Epithelial cell of prostate (primary cell): ENCODE measurements at regions not wholly inside any gene's neighbourhood (a gene's known extent, or its start where the extent isn't known, plus 50 kb on each side); places are given as distances from the start of the nearest gene placed in this dataset.
"Not testable (repeated sequence)": the region's sequence is repeated elsewhere in the genome, so short reads cannot be mapped to it uniquely, and the experiment has no call there.

Source experiments
- DNase-seq: peaks from one replicate; pipeline ENCODE4 v3.0.0-alpha.2; 2011; ENCODE audit warnings: low read depth, low spot score
- H3K27ac ChIP-seq: fragments of 450-650 bp; 2 replicates; pipeline ENCODE4 v1.5.1; 2017; ENCODE audit warnings: mild to moderate bottlenecking

DNA sequence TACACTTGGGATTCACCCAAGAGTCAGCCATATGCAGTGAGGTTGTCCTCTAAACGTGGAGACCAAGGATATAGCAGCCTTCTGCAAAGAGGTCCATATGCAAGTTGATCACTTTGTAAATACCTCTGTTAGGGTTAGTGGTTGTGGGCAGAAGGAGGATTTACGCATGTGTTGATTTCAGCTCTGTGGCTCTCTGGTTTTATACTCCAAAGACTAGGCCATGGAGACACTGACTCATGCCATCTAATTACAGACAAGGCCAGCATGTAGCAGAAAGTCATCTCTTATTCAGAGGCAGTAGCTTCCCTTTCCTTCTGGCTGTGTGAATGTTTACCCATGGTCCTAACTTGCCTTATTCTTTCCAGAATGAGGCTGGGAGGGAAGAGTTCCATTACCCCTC is 140.9 kb upstream of the GOLGA6L4 start:
- not testable (repeated sequence) for DNase-seq, H3K27ac ChIP-seq

DNA sequence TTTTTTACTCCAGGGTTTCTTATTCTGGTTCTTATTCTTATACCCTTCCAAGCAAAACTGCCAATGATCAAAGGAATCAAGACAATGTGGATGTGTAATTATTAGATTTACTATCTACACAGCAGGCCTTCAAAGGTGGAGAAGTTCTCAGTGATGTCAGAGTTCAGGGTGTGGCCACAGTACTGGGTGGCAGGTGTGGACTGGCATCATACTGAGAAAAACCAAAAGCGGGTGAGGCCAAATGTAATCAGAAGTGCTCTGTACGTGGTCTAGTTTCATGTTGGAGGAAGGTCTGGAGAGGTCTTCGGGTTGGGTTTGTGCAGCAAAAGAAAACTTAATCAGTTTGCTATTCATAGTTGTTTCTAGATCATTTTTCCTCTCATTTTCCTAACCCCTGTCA is 138.5 kb upstream of the GOLGA6L4 start:
- H3K27ac ChIP-seq, DNase-seq: not testable (repeated sequence)

- DNase-seq, result no peak
Observed at GRCh38 chr15:84098604-84099003, 137.0 kb upstream of the GOLGA6L4 start.

GRCh38 chr15:84099181-84099580 is 136.4 kb upstream of the GOLGA6L4 start:
- DNase-seq, result no peak
- no peak overlapping the region for H3K27ac ChIP-seq

More at GRCh38 chr15:84098604-84099003, 137.0 kb upstream of the GOLGA6L4 start:
- no peak overlapping the region for H3K27ac ChIP-seq

DNA sequence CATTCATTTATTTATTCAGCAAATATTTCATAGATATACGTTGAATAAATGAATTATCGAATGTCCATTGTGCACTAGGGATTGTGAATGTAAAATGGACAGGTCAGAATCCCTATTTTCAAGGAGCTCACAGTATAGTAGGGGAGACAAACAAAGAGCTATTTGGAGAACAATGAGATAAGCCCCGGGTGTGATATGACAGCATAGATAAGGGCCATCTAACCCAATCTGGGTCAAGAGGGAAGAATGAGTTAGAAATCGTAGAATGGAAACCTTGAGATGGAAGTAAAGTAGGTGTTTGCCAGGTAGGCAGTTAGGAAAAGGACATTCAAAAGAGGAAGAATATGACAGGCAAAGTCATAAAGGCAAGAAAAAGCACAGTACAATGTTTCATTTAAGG is 132.2 kb upstream of the GOLGA6L4 start:
- H3K27ac ChIP-seq, result no peak overlapping the region
- DNase-seq, result no peak

DNA sequence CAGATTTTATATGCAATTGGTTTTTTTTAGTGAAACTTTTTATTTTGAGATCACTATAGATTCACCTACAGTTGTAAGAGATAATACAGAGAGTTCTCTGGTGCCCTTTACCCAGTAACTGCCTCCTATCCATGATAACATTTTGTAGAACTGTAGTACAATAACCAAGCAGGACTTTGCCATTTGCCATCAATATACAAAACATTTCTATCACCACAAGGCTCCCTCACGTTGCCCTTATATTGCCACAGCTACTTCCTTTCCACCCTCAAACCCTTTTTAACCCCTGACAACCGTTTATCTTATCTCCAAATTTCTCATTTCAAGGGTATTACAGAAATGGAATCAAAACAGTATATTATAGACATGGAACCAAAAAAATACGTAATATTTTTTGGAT is 130.7 kb upstream of the GOLGA6L4 start:
- DNase-seq, result no peak

DNA sequence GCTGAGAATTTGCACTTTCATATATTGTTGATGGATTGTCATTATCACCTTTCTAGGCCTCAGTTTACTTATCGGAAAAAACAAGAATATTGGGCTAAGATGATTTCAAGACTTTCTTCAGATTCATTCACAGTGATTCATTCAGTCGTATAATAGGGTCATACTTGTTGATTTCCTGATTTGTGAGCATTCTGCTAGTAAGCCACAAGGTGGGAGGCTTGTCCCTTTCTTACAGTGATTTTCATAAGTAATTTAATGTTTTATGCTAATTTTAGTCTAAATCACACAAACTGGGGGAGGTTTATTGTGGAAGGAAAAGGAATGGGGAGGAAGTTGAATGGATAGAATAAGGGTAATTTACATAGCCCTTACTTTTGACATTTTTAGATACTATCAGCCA is 126.8 kb upstream of the GOLGA6L4 start:
- DNase-seq, result no peak
- no peak overlapping the region for H3K27ac ChIP-seq

More for the DNA sequence above, 130.7 kb upstream of the GOLGA6L4 start:
- H3K27ac ChIP-seq, result no peak overlapping the region

DNA sequence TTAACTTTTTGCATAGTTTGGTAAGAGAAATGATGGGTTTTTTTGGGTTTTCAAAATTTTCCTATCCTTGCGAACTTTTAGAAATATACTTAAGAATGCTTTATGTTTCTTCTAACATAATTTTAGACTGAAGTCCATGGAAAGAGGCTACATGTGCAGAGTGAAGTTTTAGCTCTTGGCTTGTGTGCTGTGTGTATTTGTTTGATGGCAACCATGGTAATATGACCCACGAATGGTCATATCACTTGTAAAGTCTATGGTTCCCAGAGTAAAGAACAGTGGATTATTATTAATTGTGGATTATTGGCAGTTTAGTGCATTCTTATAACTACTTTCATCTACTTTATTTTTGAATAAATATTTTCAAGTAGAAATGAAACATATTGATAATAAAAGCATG is 124.0 kb upstream of the GOLGA6L4 start:
- H3K27ac ChIP-seq, result no peak overlapping the region

DNA sequence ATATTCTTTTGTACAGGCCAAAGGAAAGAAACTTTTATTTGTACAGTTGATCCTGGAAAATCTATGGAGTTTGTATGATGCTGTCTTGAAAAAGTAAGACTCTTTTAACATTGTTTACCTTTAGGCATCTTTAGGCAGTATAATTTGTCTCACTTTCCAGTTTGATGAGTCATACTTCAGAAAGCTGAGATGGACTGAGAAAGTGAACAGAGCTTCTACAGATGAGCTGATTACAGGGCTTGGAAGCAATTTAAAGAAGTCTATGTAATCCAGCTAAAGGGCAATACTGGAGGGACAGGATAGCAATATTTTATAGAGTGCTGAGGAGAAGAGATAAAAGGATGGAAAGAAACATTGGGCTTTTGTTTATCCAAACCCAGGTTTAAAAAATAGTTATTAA is 123.5 kb upstream of the GOLGA6L4 start:
- H3K27ac ChIP-seq, result no peak overlapping the region
- DNase-seq, result no peak

More for the DNA sequence above, 124.0 kb upstream of the GOLGA6L4 start:
- DNase-seq, result no peak

DNA sequence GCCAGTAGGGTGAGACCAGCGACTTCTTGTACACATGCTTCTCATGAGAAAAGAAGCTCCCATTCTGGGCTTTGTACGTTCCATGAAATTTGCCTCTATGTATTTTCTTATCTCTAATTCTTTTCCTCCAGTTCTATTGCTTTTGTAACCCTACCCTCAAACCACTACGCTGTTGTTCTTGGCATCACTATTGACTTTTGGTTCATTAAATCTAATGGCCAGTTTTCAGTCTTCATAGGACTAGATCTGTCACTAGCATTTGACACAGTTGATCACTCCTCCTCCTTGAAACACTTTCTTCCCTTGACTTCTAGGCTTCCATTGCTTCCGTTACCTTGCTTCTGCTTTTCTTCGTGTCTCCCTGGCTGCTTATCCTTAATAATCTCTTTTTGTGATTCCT is 121.7 kb upstream of the GOLGA6L4 start:
- H3K27ac ChIP-seq, result no peak overlapping the region
- no peak for DNase-seq

- not testable (repeated sequence) for H3K27ac ChIP-seq, DNase-seq
Observed at GRCh38 chr15:84114680-84115079, 120.9 kb upstream of the GOLGA6L4 start.

DNA sequence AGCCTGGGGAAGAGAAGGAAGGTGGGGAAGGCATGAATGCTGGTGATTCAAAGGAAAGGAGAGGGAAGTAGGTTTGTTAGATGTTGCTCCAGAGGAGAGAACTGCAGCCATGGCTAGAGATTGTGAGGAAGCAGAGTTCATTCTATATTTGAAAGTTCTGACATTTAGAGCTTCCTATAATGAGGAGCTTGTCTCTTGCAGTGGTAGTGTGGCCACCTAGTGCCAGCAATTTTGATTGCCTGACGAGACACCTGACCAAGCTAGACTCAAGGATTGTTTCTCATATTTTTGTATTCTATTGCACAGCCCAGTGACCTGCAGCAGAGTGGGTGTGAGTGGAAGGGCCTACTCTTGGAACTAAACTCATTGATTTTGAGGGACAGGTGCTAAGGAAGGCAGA is 116.2 kb upstream of the GOLGA6L4 start:
- not testable (repeated sequence) for H3K27ac ChIP-seq, DNase-seq

DNA sequence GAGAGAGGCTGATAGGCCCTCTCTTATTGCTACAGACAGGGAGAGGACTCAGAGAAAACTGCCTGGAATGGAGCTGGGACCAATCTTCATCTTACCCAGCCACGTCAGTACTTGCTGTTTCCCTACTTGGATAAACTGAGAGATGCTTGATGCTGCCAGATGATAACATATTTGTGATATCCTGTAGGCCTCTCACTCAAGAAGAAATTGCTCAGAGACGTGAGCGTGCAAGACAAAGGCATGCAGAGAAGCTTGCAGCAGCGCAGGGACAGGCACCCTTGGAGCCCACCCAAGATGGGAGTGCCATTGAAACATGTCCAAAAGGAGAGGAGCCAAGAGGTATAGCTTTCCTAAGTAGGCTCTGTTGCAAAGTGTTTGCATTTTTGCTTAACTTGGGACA is 114.7 kb upstream of the GOLGA6L4 start:
- not testable (repeated sequence) for DNase-seq, H3K27ac ChIP-seq

GRCh38 chr15:84128706-84129105 is 106.9 kb upstream of the GOLGA6L4 start:
- not testable (repeated sequence) for H3K27ac ChIP-seq, DNase-seq

GRCh38 chr15:84130098-84130831 is 105.3 kb upstream of the GOLGA6L4 start:
- DNase-seq, H3K27ac ChIP-seq: not testable (repeated sequence)

DNA sequence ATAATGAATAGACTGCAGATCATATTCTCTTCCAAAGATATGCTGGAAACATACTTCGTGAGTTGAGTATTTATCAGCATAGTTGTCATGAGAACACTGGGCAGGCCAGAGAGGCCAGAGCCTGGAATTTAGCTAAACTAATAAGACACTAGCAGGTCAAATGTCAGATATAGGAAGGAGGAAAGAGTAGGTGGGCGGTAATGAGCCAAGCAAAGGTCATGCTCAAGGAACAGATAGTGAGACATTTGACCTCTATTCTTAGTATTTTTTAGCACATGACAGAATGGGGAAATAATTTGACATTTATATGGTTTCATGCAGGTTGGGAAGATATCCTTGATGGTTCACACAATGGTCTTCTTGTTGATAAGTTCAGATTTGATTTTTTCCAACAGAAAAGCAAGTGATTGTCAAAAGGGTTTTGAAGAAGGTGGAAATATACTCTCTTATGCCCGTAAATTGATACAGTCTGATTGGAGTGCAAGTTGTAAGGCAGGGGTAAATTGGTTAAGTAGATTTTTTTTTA is 99.6 kb upstream of the GOLGA6L4 start:
- not testable (repeated sequence) for H3K27ac ChIP-seq, DNase-seq

DNA sequence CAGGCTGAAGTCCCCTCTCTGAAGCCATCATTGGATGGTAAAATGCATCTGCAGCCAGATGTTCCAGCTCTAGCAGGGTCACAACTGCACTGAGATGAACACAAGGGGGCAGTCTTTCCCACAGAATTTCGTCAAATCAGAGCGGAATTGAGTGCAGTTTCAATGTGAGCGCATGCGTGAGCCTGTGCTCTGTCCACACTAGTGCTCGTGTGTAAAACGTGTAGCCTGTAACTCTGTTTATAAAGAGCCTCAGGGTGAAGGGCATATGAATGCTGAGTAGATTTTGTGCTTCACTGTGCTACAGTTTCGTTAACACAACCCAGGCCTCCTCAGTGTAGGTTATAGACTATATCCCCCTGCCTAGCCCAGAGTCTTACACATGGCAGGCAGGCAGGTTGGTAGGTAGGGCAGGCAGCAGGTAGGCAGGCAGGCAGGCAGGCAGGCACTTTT is 92.7 kb upstream of the GOLGA6L4 start:
- DNase-seq, result peak; percentile 8

GRCh38 chr15:84143753-84144314 is 91.7 kb upstream of the GOLGA6L4 start:
- no peak overlapping the region for H3K27ac ChIP-seq
- no peak for DNase-seq

More for the DNA sequence above, 92.7 kb upstream of the GOLGA6L4 start:
- H3K27ac ChIP-seq, result no peak overlapping the region

DNA sequence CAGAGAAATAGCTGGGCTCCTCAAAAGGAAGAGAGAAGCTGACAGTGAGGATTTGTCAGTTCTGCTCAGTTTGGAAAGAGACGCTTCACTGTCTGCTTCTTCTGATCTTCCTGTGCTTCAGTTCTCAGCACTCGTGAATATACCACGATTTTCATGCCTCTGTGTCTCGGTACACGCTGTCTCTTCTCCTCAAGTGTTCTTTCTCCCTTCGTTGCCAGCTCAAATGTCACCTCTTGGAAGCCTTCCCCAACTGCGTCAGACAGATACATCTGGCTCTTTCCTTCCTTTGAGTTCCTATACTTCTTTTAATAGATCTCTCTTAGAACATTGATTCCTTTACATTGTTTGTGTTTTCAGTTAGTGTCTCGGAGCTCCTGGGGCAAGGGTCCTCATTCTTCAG is 90.6 kb upstream of the GOLGA6L4 start:
- not testable (repeated sequence) for H3K27ac ChIP-seq, DNase-seq

GRCh38 chr15:84146299-84146698 is 89.3 kb upstream of the GOLGA6L4 start:
- not testable (repeated sequence) for DNase-seq, H3K27ac ChIP-seq

DNA sequence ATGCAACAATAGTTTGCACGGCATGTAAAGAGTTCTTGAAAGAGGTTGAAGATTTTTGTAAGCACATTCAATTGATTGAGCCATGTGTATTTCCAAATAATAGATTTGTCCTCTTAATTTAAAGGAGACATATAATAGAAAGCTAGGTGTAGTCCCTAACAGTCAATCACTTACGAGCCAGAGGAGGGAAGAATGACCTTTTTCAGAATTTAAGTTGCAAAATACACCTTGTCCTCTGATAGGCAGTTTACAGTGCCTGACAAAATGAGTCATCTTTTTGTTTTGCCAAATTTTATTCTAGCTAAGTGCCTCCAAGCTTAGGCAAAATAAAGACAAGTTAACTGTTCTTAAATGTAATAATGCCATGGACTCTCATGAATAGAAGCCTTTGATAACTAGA is 88.3 kb upstream of the GOLGA6L4 start:
- H3K27ac ChIP-seq, DNase-seq: not testable (repeated sequence)
